Cardiac muscle cell (in vitro differentiated cells and primary cell): ENCODE measurements at regions not wholly inside any gene's neighbourhood (a gene's known extent, or its start where the extent isn't known, plus 50 kb on each side); places are given as distances from the start of the nearest gene placed in this dataset.

ENCODE experiments used
- DNase-seq, 2 donors: peaks; one replicate each; pipeline versions ENCODE4 v3.0.0 to v3.0.0-alpha.2; 2010 to 2017; ENCODE audit warnings: low read depth in 1 of 2, low spot score in 1 of 2
- H3K27ac ChIP-seq: fragments of 200-600 bp; sonication (generic); 2 replicates; pipeline ENCODE4 v1.5.1; 2016
- H3K27me3 ChIP-seq: fragments of 200-600 bp; sonication (generic); 2 replicates; pipeline ENCODE4 v1.6.0; 2016; ENCODE audit warnings: control low read depth
- H3K36me3 ChIP-seq: fragments of 200-600 bp; sonication (generic); 2 replicates; pipeline ENCODE4 v1.5.1; 2016; ENCODE audit warnings: control low read depth
- H3K4me1 ChIP-seq: fragments of 200-600 bp; sonication (generic); 2 replicates; pipeline ENCODE4 v1.8.1; 2017; ENCODE audit warnings: low read depth, mild to moderate bottlenecking, mixed run types
- H3K4me3 ChIP-seq: fragments of 200-600 bp; sonication (generic); 2 replicates; pipeline ENCODE4 v1.5.1; 2016; ENCODE audit warnings: mild to moderate bottlenecking
- H3K9me3 ChIP-seq: fragments of 200-600 bp; sonication (generic); 2 replicates; pipeline ENCODE4 v1.5.1; 2017; ENCODE audit warnings: low read depth, mild to moderate bottlenecking, control low read depth
- CTCF ChIP-seq: IDR thresholded peaks from 2 replicates; pipeline ENCODE4 v1.5.1; 2012; ENCODE audit warnings: low read depth, mild to moderate bottlenecking, low read length

GRCh38 chr4:138668309-138668708 is 347.3 kb upstream of the NOCT start:
- H3K9me3 ChIP-seq, result no peaks in the 10 kb centered on the region
- no peak for TF ChIP-seq CTCF
- H3K4me1 ChIP-seq, result peaks cover 14% of the 10 kb centered on the region
- H3K27me3 ChIP-seq, result no peaks in the 10 kb centered on the region
- no peaks in the 10 kb centered on the region for H3K36me3 ChIP-seq
- no peak overlapping the region for H3K4me3 ChIP-seq
- no peak for DNase-seq
- no peak overlapping the region for H3K27ac ChIP-seq

- no peak for TF ChIP-seq CTCF
- DNase-seq, result no peak
- Histone ChIP-seq H3K4me1 (peaks cover 3% of the 10 kb centered on the region), H3K9me3 (no peaks in the 10 kb centered on the region), H3K27ac (no peak overlapping the region), H3K27me3 (no peaks in the 10 kb centered on the region), H3K36me3 (no peaks in the 10 kb centered on the region), H3K4me3 (no peak overlapping the region)
Measured at GRCh38 chr4:138666366-138666765, 349.2 kb upstream of the NOCT start.

GRCh38 chr4:138665851-138666250 is 349.7 kb upstream of the NOCT start:
- no peak for TF ChIP-seq CTCF
- no peaks in the 10 kb centered on the region for H3K9me3 ChIP-seq
- no peak overlapping the region for H3K4me3 ChIP-seq
- no peak for DNase-seq
- no peak overlapping the region for H3K27ac ChIP-seq
- H3K4me1 ChIP-seq, result no peaks in the 10 kb centered on the region
- no peaks in the 10 kb centered on the region for H3K27me3 ChIP-seq
- H3K36me3 ChIP-seq, result no peaks in the 10 kb centered on the region

GRCh38 chr4:138663883-138664282 is 351.7 kb upstream of the NOCT start:
- Histone ChIP-seq H3K4me3 (no peak overlapping the region), H3K27ac (no peak overlapping the region), H3K27me3 (no peaks in the 10 kb centered on the region), H3K36me3 (no peaks in the 10 kb centered on the region), H3K9me3 (no peaks in the 10 kb centered on the region), H3K4me1 (no peaks in the 10 kb centered on the region)
- TF ChIP-seq CTCF, result no peak
- DNase-seq, result no peak

GRCh38 chr4:138659812-138660316 is 355.7 kb upstream of the NOCT start:
- DNase-seq, result no peak
- Histone ChIP-seq H3K4me1 (no peaks in the 10 kb centered on the region), H3K27me3 (no peaks in the 10 kb centered on the region), H3K9me3 (no peaks in the 10 kb centered on the region), H3K36me3 (no peaks in the 10 kb centered on the region), H3K4me3 (no peak overlapping the region), H3K27ac (no peak overlapping the region)
- no peak for TF ChIP-seq CTCF
